GM23338 (cell line): ENCODE measurements at regions not wholly inside any gene's neighbourhood (a gene's known extent, or its start where the extent isn't known, plus 50 kb on each side); places are given as distances from the start of the nearest gene placed in this dataset.

Experiments used
- CTCF ChIP-seq, 2 experiments: fragments of 200-600 bp in 1 of 2; sonication (generic) in 1 of 2; conservative IDR thresholded peaks; 2 replicates each; pipeline versions ENCODE4 v1.5.1 to v1.6.1; 2016 to 2017; ENCODE audit warnings: antibody characterized with exemption in 2 of 2, low read depth in 2 of 2, mild to moderate bottlenecking in 2 of 2, moderate library complexity in 1 of 2
- EZH2 ChIP-seq: fragments of 200-600 bp; sonication (generic); IDR thresholded peaks from one replicate; pipeline ENCODE4 v1.8.0; 2017; ENCODE audit warnings: antibody characterized with exemption, mild to moderate bottlenecking, low read depth; ENCODE audit not compliant: unreplicated experiment
- EZH2phosphoT487 ChIP-seq: fragments of 200-600 bp; sonication (generic); IDR thresholded peaks from one replicate; pipeline ENCODE4 v1.8.1; 2018; ENCODE audit warnings: antibody characterized with exemption; ENCODE audit not compliant: unreplicated experiment
- POLR2AphosphoS5 ChIP-seq: IDR thresholded peaks from 2 replicates; pipeline ENCODE4 v1.6.1; 2016; ENCODE audit warnings: antibody characterized with exemption, low read depth
- STAT1 ChIP-seq: IDR thresholded peaks from one replicate; pipeline ENCODE4 v1.6.1; 2016; ENCODE audit warnings: antibody characterized with exemption; ENCODE audit not compliant: unreplicated experiment
- TF ChIP-seq, protein P1 (sequence below): IDR thresholded peaks from one replicate; pipeline ENCODE4 v1.6.1; 2018; ENCODE audit warnings: antibody characterized with exemption; ENCODE audit not compliant: unreplicated experiment

DNA sequence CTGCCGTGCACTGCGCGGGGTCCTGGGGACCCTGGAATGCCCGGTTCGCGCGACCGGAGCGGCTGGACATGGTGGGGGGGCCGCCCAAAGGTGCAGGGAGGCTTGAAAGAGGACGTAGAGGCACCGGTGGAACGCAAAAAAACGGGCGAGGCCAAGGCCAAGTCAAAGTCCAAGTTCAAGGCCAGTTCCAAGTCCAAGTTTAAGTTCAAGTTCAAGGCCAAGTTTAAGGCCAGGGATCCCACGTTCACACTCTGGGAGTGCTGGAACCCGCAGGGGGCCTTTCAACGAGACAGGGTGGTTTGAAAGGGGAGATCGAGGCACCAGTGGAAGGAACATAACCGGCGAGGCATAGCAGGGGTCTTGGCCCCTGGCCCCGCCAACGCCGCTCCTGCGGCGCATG lies 317.6 kb downstream of the ALG10 start:
- no peak for TF ChIP-seq POLR2AphosphoS5
- TF ChIP-seq EZH2, result no peak
- no peak for TF ChIP-seq CTCF (conservative IDR thresholded peaks at IDR 0.05; ENCODE audit: low read depth in 2 of 2)
- TF ChIP-seq STAT1, result no peak
- TF ChIP-seq, protein P1, sequence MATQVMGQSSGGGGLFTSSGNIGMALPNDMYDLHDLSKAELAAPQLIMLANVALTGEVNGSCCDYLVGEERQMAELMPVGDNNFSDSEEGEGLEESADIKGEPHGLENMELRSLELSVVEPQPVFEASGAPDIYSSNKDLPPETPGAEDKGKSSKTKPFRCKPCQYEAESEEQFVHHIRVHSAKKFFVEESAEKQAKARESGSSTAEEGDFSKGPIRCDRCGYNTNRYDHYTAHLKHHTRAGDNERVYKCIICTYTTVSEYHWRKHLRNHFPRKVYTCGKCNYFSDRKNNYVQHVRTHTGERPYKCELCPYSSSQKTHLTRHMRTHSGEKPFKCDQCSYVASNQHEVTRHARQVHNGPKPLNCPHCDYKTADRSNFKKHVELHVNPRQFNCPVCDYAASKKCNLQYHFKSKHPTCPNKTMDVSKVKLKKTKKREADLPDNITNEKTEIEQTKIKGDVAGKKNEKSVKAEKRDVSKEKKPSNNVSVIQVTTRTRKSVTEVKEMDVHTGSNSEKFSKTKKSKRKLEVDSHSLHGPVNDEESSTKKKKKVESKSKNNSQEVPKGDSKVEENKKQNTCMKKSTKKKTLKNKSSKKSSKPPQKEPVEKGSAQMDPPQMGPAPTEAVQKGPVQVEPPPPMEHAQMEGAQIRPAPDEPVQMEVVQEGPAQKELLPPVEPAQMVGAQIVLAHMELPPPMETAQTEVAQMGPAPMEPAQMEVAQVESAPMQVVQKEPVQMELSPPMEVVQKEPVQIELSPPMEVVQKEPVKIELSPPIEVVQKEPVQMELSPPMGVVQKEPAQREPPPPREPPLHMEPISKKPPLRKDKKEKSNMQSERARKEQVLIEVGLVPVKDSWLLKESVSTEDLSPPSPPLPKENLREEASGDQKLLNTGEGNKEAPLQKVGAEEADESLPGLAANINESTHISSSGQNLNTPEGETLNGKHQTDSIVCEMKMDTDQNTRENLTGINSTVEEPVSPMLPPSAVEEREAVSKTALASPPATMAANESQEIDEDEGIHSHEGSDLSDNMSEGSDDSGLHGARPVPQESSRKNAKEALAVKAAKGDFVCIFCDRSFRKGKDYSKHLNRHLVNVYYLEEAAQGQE, result no peak
- TF ChIP-seq EZH2phosphoT487, result no peak
